ENCODE measurements at regions not wholly inside any gene's neighbourhood (a gene's known extent, or its start where the extent isn't known, plus 50 kb on each side); places are given as distances from the start of the nearest gene placed in this dataset.
"Not testable (repeated sequence)": the region's sequence is repeated elsewhere in the genome, so short reads cannot be mapped to it uniquely, and the experiment has no call there.

DNA sequence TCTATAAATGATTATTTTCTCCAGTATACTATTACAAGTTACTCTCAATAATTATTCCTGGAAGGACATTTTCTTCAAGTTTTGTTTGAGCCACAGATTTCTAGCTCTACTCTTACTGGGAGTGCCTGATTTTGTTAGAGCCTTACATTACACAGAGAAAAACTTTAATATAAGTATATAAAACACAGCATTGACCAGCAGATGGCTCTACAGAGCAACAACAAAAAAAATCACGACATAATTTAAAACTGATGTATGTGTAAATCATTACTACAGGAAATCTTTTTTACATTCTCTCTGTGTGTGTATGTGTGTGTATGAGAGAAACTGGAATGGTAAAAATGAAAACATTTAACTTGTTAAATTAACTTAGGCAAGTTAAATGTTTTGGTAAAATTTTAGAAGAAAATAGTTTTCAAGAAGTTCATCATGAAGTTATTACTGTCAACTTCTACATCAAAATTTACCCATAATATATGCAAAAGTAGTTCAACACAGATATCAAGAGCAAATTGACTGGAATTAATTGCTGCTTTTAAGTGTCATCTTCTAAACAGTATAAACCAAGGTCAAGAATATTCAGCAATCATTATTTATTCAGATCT is 103.3 kb downstream of the MDH1 start:
- peak; percentile 50 for DNase-seq (ENCODE audit: low read depth)

DNA sequence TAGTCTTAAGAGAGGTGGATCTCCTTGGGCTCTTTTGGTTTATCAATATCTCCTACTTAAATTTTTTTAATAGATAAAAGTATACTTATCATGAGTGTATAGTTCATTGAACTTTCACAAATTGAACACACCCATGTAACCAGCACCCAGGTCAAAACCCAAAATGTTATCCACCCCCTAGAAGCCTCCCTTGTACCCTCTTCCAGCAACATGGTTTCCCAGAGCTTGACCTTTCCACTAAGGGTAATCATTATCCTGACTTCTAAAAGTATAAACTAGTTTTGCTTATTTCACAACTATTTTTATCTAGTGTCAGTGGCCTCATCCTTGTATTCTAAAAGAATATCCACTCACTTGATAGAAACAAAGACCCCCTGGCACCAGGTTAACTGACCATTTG is 106.8 kb downstream of the MDH1 start:
- DNase-seq (ENCODE audit: low read depth) = no peak

DNA sequence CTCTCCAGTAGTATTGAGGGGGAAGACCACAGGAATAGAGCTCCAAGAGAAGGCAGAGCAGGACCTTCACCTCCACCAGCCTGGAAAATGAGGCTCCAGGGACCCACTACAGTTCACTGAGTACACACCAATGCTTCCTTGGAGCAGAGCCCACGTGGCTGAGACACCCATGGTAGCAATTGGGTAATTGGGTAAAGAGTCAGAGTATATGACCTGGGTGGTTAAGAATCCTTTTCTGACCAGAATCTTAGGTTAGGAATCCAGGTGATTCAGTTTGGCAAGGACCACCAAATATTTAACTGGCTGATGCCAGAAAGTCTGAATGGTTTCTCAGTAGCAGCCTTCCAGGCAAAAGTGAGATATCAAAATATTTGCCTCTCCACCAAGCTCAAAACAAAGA is 107.7 kb downstream of the MDH1 start:
- no peak for DNase-seq (ENCODE audit: low read depth)

DNA sequence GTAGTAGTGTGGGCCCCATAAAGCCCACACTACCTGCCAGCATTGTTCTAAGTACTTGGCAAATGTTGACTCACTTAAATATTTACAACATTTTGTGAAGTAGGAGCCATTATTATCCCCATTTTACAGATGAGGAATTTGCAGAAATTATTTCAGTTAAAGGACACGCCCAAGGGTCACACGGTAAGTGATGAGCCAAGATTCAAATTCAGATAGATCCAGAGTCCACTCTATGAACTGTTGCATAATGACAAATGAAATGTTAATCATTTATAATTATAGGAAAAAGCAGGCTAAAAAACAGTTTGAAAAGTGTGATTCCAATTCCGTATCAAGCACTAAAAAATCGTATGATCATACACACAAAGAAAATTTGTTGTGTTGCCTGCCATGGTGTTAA is 108.4 kb downstream of the MDH1 start:
- DNase-seq (ENCODE audit: low read depth) = no peak

DNA sequence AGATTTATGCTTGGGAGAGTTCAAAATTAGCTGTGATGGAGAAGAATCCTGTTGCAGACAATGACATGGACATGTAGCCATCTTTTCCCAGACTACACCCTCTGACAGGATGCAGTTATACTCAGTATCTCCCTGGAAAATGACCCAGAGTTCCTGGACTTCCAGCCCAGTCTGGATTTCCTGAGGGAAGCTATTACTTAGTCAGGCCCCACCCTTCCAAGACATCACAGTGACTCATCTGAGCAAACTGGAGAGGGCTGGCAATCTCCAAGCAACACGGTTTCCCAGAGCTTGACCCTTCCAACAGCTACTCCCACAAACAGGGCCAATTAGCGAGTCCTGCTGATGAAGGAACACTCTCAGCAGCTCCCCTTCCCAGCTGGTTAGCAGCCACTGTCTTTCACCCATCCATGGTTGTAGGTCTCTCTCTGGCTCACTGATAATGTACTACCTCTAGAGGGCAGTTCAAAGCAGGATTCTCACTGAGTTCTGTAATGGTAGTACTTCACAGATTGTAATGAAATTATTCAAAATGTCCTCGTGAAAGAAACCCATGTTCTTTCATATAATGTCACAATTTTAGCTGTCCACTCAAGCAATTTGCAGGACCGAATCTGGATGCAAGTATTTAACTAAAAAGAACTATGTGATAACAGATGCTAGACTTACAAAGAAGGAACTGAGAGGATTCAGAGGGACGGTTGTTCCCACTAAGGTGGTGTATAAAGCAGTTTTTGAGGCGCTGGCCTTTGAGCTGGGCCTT is 110.2 kb downstream of the MDH1 start:
- peak; percentile 76 for DNase-seq (ENCODE audit: low read depth)

DNA sequence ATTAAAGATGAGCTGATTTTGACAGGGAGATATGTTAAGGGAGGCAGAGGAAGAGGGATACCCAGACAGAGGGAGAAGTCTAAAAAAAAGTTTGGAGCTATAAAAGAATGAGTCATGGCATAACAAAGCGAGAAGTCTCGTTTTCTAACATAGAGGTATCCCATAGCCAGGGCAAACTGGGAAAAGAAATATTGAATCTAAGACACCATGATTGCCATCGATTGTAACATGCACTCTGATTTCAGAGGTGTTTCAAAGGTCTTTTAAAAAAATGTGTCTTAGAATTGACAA is 110.7 kb downstream of the MDH1 start:
- DNase-seq (ENCODE audit: low read depth) = no peak

DNA sequence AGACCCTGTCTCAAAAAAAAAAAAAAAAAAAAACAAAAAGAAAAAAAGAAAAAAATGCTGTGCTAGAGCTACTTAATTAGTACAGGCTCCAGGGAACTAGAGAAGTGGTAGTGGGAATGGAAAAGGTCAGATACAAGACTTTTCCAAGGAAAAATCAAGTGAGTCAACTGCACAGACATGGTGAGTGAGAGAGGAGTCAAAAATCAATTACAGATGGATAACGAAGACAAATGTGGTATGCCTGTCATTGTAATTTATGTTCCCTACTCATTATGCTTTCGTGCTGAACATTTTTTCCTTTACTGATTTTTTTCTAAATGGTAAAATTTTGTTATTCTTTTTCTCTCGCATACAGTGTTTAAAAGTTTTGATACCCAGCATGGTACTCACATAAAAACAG is 111.5 kb downstream of the MDH1 start:
- DNase-seq (ENCODE audit: low read depth) = no peak

DNA sequence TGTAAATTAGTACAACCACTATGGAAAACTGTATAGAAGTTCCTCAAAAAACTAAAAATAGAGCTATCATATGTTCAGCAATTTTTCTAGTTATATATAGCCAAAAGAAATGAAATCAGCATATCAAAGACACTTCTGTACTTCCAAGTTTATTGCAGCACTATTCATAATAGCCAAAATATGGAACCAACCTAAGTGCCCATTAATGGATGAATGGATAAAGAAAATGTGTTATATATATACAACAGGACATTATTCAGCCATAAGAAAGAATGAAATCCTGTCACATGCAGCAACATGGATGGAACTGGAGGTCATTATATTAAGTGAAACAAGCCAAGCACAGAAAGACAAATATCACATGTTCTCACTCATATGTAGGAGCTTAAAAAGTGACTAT is 112.6 kb downstream of the MDH1 start:
- no peak for DNase-seq (ENCODE audit: low read depth)

DNA sequence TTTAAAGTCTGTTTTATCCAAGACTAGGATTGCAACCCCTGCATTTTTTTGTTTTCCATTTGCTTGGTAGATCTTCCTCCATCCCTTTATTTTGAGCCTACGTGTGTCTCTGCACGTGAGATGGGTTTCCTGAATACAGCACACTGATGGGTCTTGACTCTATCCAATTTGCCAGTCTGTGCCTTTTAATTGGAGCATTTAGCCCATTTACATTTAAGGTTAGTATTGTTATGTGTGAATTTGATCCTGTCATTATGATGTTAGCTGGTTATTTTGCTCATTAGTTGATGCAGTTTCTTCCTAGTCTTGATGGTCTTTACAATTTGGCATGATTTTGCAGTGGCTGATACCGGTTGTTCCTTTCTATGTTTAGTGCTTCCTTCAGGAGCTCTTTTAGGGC is 117.3 kb downstream of the MDH1 start:
- not testable (repeated sequence) for DNase-seq (ENCODE audit: low read depth)

DNA sequence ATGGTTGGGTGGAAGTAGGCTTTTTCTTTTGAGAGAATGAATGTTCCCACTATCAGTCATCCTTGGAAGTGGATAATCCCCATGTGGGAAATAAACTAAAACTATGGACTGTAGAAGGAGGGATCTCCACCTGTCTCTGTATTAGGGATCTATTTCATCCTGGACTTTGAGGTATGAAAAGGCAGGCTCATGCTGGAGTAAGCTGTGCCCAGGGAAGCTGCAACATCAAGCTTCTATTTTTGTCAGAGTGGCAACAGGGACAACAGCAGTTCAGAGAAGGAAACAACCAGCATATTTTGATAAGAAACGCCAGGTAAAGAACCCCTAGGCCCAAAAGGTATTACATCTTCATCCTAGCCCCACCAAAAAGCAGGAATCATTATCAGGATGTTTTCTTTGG is 122.0 kb downstream of the MDH1 start:
- no peak for DNase-seq (ENCODE audit: low read depth)

DNA sequence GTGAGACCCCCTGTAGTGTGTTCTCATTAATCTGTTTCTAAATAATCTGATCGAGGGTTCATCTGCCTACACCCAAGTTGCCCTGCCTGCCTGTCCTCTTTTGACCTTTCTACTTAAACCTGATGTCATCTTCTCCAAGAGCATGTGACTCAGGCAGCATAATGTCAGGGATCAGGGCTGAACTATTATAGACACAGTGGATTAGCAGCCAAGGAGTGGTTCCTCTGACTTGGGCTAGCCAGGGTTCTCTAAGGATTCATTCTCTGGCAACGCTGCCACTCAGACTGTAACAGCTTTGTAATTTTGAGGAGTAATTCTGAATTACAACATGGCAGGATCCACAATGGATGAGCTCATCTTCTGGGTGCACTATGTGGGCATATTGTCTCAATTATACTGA is 124.0 kb downstream of the MDH1 start:
- peak; percentile 73 for DNase-seq (ENCODE audit: low read depth)

DNA sequence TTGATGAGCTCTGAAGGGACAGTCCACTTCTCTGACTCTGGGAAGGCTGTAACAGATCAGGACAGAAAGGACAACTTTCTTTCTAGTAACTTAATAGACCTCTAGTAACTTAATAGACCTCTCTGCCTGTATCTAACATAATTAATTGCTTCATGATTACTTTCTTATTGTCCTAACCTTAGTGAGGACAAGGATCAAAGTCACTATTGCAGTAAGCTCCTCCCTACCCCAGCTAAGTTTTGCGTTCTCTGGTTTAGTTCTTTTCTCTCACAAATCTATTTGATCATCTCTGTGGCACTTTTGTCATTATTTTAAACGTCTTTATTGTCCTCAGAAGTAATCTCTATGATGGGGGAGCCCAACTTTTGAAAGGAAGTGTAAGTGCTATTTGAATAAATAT is 125.5 kb upstream of the UGP2 start:
- no peak for DNase-seq (ENCODE audit: low read depth)

DNA sequence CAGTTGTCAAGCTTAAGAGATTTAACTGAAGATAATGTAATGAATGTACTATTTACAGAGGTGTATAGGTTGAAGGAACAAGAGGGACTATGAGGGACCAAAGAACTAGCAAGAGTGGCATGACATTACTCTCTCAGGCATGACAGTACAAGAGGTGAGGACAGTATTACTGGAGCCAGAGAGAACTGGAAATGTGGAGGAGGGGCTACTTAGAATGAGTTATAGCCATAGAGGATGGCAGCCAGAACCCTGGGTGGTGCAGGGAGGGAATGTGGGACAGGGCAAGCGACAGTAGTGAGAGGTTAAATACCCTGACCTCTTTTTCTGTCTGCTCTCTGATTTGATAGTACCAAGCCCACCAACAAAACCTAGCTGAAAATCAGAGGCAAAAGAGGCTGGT is 122.6 kb upstream of the UGP2 start:
- no peak for DNase-seq (ENCODE audit: low read depth)

DNA sequence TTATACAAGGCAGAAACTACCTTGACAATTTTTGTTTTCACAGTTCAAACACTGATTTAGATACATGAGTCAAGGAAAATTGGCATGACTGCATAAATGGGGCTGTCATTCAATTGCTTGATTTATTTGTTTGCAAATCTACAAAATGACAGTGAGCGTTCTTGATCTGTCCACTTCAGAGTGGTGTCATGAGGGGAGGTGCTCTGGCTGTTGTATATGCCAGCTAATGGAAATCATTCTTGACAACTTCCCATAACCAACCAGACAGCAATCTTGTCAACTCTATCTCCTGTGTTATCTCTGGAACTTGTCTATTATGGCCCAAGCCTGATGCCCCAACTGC is 120.6 kb upstream of the UGP2 start:
- no peak for DNase-seq (ENCODE audit: low read depth)

DNA sequence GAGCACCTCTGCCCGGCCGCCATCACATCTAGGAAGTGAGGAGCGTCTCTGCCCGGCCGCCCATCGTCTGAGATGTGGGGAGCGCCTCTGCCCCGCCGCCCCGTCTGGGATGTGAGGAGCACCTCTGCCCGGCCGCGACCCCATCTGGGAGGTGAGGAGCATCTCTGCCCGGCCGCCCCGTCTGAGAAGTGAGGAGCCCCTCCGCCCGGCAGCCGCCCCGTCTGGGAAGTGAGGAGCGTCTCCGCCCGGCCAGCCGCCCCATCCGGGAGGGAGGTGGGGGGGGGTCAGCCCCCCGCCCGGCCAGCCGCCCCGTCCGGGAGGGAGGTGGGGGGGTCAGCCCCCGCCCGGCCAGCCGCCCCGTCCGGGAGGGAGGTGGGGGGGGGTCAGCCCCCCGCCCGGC is 119.4 kb upstream of the UGP2 start:
- DNase-seq (ENCODE audit: low read depth) = not testable (repeated sequence)

DNA sequence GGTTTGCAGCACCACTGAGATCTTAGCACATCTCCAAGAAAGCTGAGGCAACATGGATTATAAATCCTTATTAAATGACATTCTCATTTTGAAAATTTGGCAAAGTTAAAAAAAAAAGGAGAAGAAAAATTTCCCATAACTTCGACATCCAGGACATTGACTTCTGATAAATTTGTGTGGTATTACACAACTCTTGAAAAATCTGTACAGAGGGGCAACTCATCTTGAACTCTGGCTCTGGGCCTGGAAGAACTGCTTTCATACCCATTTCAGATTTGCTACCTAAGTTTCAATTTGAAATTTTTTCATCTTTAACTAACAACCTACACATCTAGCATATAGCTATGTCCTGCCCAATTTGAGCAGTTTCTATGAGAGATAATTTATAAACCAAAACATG is 118.0 kb upstream of the UGP2 start:
- DNase-seq (ENCODE audit: low read depth) = no peak

DNA sequence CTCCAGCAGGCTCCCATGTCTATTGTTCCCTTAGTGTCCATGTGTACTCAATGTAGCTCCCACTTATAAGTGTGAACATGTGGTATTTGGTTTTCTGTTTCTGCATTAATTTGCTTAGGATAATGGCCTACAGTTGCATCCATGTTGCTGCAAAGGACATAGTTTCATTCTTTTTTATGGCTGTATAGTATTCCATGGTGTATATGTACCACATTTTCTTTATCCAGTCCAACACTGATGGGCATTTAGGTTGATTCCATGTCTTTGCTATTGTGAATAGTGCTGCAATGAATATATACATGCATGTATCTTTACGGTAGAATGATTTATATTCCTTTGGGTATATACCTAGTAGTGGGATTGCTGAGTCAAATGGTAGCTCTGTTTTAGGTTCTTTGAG is 116.5 kb upstream of the UGP2 start:
- DNase-seq (ENCODE audit: low read depth) = not testable (repeated sequence)

DNA sequence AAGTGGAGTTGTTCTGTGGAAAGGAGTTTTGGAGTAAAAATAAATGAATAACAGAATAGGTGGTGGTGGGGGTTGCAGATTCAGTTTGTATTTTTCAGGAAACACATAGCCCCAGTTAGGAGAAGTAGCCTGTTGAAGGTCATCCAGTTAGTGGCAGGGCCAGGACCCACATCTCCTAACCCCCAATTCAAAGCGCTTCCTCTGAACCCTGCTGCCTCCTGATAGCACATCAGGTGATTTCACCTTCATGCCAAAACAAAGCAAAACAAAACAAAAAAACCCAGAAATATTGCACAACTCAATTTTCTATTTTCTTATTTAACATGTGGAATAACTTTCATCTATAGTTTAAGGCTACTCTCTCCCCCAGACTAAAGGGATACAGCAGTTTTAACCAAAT is 112.3 kb upstream of the UGP2 start:
- no peak for DNase-seq (ENCODE audit: low read depth)

DNA sequence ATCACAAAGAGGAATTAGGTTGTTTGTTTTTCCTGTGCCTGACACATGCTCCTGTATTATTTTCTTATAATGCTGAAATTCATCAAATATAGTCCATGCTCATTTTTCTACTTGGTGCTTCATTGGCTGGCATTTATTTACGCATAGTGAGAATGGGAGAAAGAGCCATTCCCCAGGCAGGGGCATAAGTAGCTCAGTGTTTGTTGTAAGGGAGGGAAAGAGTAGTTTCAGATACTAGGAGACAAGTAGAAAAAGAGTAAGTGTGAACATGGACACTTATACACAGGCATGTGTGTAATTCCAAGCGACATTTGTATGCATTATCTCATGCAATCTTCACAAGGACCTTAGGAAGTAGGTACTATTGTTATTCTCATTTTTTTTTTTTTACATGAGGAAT is 111.9 kb upstream of the UGP2 start:
- DNase-seq (ENCODE audit: low read depth) = no peak

DNA sequence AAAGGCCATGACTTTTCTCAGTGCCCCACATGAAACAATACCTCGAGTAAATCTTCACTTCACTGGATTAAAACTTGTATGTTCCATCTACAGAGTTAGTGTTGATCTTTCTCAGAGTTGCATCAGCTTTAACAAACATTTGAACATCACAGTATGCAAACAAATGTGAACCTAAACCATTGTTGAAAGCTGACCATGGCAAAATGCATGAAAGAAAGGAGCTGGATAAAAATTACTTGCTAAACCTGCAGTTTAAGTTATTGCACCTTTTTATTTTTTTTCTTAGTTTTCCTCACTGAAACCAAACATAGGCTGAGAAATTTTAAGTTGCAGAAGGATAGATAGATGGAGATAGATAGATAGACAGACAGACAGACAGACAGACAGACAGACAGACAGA is 107.2 kb upstream of the UGP2 start:
- no peak for DNase-seq (ENCODE audit: low read depth)

DNA sequence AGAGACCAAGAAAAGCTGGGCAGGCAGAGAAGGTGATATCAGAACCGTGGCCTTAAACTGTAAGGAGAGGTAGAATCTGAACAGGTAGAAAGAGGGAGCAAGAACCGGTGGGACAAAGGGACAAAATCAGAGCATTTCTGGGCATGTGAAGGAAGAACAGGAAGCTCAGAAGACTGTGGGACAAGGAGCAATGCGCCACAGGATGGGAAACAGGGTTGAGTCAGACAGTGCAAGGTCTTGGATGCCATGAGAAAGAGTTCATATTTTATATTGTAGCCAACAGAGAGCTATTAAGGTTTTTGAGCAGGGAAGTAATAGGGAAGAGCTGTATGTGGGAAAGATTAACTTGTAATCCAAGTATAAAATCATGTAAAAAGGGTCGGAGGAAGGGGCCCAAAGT is 106.4 kb upstream of the UGP2 start:
- DNase-seq (ENCODE audit: low read depth) = no peak

DNA sequence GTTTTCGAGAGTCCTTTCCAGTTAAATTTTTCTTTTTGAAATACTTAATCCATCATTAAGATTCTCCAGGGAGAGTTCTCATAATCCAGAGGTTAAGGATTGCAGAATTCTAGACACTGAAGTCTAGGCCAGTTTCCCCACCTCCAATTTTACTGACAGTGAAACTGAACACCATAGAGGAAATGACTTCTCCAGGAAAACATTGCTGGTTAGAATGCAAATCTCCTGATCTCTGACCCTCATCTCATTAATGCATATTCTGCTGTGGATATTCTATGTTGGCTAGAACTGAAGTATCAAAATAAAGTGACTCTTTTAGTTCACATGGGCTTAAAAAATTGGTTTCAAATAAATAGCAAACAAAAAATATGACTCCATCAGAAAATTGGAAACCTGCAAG is 105.8 kb upstream of the UGP2 start:
- no peak for DNase-seq (ENCODE audit: low read depth)

DNA sequence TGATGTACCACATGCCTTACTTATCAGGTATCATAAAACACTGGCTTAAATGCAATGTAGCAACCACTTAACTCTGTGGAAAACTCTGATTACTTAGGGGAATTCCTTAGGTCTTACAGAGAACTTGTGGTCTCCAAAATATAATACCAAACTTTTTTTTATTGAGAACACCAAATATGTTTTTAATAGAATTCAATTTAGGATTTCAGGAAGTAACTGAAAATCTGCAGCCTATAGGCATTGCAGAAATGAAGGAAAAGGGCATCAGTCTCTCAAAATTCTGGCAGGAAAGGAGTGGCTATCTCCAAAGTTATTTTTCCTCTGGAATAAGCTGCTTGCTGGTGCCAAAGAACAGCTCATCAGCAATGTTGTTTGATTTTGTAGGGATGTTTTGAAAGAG is 105.3 kb upstream of the UGP2 start:
- DNase-seq (ENCODE audit: low read depth) = no peak
